ENCODE measurements at regions not wholly inside any gene's neighbourhood (a gene's known extent, or its start where the extent isn't known, plus 50 kb on each side); places are given as distances from the start of the nearest gene placed in this dataset.

GRCh38 chr9:31799953-31800609 is 584.4 kb upstream of the ACO1 start:
- DNase-seq (ENCODE audit: insufficient read length, low spot score) (peak; percentile 0), FAIRE-seq (no peak)

GRCh38 chr9:31807574-31808256 is 576.7 kb upstream of the ACO1 start:
- FAIRE-seq (no peak), DNase-seq (ENCODE audit: insufficient read length, low spot score) (no peak)

- FAIRE-seq (no peak), DNase-seq (ENCODE audit: insufficient read length, low spot score) (no peak)
Observed at GRCh38 chr9:31808766-31809165, 575.7 kb upstream of the ACO1 start.

- FAIRE-seq, result no peak
Observed at GRCh38 chr9:31820426-31820825, 564.0 kb upstream of the ACO1 start.

DNA sequence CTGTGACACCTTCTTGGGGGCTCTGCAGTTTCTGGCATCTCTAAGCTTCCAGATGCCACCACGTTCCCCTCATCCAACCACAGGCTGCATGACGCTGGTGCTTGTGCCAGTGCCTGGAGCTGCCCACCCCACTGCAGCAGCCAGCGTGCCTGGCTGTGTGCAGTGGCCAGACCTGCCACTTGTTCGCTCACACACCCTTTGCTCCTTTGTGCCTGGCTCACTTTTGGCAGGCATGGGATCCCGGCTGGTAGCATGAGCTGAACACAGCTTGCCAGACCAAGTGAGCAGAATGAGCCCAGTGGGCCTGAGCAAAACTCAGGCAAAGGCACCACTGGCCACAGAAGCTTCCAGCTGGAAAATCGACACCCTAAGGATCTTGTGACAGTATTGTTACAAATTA is 562.9 kb upstream of the ACO1 start:
- no peak for FAIRE-seq
- no peak for DNase-seq (ENCODE audit: insufficient read length, low spot score)

More at GRCh38 chr9:31820426-31820825, 564.0 kb upstream of the ACO1 start:
- DNase-seq (ENCODE audit: insufficient read length, low spot score), result no peak

DNA sequence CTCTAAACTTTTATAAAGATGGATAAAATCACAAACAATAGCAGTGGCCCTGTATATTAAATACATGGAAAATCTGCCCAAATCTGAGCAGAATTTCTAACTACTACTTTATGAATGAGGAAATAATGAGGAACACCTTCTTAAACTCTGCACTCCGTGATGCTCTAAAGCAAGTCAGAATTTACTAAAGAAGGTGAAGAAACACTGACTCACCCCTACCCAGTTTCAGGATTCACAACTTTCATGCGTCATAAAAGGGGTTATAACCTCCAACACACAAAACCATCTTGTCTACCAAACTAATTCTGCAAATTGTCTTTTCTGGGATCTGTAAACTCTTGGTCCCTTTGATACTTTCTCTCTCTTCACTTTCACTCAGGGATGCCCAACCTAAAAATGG is 561.1 kb upstream of the ACO1 start:
- FAIRE-seq (no peak), DNase-seq (ENCODE audit: insufficient read length, low spot score) (no peak)

GRCh38 chr9:31824860-31825259 is 559.6 kb upstream of the ACO1 start:
- FAIRE-seq, result no peak

GRCh38 chr9:31837211-31837610 is 547.2 kb upstream of the ACO1 start:
- no peak for FAIRE-seq
- DNase-seq (ENCODE audit: insufficient read length, low spot score), result no peak

More at GRCh38 chr9:31824860-31825259, 559.6 kb upstream of the ACO1 start:
- no peak for DNase-seq (ENCODE audit: insufficient read length, low spot score)

GRCh38 chr9:31839273-31839672 is 545.2 kb upstream of the ACO1 start:
- DNase-seq (ENCODE audit: insufficient read length, low spot score), result no peak
- no peak for FAIRE-seq

- no peak for DNase-seq (ENCODE audit: insufficient read length, low spot score)
- no peak for FAIRE-seq
Observed at GRCh38 chr9:31840702-31841101, 543.7 kb upstream of the ACO1 start.

- FAIRE-seq (no peak), DNase-seq (ENCODE audit: insufficient read length, low spot score) (no peak)
Observed at GRCh38 chr9:31847963-31848362, 536.5 kb upstream of the ACO1 start.

DNA sequence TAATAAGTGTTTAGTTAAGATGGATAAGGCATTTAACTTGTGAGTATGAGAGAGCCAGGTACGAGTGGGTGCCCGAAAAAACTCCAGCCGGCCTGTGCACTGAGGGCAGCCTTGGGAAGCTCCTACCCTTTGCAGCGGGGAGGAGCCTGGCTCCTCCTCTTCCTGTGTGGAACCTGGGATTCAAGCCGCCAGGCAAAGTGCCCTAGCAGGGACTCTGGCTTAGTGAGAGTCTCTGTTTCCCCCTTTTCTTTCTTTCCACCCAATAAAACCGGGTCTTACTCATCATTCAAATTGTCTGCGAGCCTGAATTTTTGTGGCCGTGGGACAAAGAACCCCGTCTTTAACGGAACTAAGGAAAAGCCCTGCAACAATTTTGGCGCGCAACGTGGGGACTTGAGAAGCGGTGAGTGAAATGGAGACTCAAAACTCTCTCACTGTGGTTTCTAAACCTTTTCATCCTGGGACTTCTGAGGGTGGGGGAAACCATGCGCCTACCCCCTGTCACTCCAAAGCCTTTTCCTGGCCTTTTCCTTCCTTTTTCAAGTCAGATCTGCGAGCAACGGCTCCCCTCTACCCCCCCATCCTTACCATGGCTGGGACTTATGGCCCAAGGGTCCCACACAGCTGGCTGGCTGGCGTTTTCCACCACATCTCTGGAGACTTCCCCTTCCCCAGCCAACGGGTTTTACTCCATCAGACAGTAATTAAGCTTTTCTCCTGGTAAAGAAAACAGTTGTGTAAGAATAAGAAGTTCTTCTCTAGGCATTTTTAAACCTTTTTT is 535.7 kb upstream of the ACO1 start:
- DNase-seq (ENCODE audit: insufficient read length, low spot score) (no peak), FAIRE-seq (no peak)

DNA sequence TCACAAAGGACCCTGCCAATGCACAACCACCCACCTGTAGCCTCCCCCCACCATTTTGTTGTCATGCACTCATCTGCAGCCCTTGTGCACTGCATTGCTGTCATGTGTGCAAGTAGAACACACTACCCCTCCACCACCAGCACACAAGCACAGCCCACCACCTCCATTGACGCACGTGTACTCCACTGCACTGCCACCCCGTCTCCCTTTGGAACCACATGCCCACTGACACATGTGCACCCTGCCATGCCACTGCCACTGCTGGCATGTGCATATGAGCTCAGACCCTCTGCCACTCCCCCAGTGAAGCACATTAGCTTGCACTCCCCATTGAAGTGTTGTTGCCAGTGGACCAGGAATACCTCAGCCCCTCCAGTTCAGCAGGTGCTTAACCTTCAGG is 530.3 kb upstream of the ACO1 start:
- no peak for FAIRE-seq
- no peak for DNase-seq (ENCODE audit: insufficient read length, low spot score)

- DNase-seq (ENCODE audit: insufficient read length, low spot score) (no peak), FAIRE-seq (no peak)
Observed at GRCh38 chr9:31868830-31869229, 515.6 kb upstream of the ACO1 start.

DNA sequence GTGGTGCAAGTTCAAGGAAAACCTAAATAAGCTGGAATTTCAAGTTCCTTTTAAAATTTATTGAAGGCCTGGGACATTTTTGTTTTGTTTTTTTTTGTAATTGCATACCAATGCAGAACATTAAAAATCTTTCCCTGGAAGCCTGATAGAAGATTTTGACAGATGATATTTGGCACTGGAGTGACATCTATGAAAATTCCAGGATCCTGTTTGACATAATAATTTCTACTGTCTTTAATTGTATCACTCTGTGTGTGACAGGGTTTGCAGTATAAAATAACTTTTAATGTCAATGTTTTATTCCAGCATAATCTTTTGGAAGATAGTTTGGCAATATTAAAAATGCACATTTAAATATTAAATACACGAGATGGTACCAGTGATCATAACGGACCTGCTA is 514.2 kb upstream of the ACO1 start:
- FAIRE-seq (no peak), DNase-seq (ENCODE audit: insufficient read length, low spot score) (no peak)

DNA sequence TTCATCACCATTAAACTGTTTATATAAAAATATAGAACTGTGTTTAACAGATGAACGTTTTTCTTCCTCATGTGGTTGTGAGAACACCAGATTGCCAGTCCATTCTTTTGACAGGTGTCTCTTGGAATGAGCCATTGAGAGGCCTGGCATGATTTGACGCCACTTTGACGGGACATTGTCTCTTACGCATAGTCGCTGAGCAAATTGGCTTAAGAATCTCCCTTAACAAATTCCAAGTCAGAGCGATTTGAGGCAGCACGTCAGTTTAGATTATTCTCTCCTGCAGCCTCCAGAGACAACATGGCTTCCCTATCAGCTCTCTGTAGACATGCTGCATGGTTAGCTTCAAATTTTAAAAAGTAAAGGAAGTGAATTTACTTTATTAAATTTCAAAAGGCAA is 510.7 kb upstream of the ACO1 start:
- no peak for DNase-seq (ENCODE audit: insufficient read length, low spot score)
- FAIRE-seq, result no peak

DNA sequence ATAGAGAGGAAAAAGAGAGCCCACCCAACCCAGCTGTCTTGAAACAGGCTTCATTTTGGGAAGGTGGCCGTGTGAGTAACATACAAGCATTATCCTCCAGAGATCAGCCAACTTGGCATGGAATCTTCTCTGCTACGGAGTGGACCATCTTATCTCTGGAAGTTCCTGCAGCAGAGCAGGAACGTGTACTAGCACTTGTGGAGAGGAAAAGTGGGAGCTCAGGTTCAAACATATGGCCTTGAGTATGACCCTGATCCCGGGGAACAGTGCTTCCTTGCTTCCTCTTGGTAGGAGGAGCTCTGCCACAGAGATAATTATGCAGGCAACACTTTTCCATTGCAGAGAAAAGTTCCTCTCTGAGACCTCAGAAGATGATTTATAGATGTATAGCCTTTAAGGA is 490.4 kb upstream of the ACO1 start:
- DNase-seq (ENCODE audit: insufficient read length, low spot score), result no peak
- no peak for FAIRE-seq

DNA sequence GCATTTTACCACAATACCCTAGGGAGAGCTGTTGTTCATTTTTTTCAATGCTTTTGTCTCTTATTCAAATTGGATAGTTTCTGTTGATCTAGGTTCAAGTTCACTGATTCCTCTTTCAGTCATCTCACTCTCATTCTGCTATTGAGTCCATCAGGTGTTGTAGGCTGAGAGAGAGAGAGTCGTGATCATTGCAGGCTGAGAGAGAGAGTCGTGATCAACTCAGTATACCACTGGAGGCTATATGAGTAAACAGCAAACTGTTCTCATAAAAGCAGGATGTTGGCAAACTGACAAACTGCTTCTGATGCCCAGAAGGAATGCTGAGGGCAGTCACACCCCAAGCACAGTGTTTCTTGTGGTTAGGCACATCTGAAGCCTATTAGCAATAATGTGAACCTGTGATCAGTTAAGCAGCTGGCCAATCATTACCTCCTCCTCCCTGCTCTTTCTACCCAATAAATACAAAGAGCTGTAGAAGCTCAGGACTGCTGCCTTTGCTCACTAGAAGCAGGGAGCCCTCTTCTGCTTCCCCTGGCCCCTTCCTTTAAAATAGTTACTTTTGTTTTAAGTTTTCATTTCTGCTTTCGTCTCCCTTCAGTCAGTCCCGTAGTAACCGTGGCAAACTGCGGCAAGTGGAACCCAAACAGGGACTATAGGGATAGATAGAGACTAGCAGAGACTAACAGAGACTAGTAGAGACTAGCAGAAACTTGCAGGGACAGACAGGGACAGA is 476.1 kb upstream of the ACO1 start:
- no peak for FAIRE-seq
- DNase-seq (ENCODE audit: insufficient read length, low spot score), result no peak

- DNase-seq (ENCODE audit: insufficient read length, low spot score) (no peak), FAIRE-seq (no peak)
Observed at GRCh38 chr9:31908891-31909480, 475.5 kb upstream of the ACO1 start.

GRCh38 chr9:31912636-31913035 is 471.8 kb upstream of the ACO1 start:
- no peak for FAIRE-seq

More at GRCh38 chr9:31912636-31913035, 471.8 kb upstream of the ACO1 start:
- no peak for DNase-seq (ENCODE audit: insufficient read length, low spot score)

Data from HTR-8/SVneo (cell line).